Transverse colon (tissue), 4 donors: ENCODE measurements at regions not wholly inside any gene's neighbourhood (a gene's known extent, or its start where the extent isn't known, plus 50 kb on each side); places are given as distances from the start of the nearest gene placed in this dataset.
"Not testable (repeated sequence)": the region's sequence is repeated elsewhere in the genome, so short reads cannot be mapped to it uniquely, and the experiment has no call there.

Experiments
- DNase-seq: peaks from one replicate; pipeline ENCODE4 v3.0.0-alpha.2; 2019
- H3K27ac ChIP-seq, 4 donors: fragments of 200-600 bp; sonication (generic); 2 replicates each; pipeline ENCODE4 v1.5.1; 2016 to 2018; ENCODE audit warnings: inconsistent platforms in 4 of 4
- H3K27me3 ChIP-seq: fragments of 200-600 bp; sonication (generic); 2 replicates; pipeline ENCODE4 v1.5.1; 2017; ENCODE audit warnings: inconsistent platforms
- H3K36me3 ChIP-seq, 4 donors: fragments of 200-600 bp; sonication (generic); 2 replicates each; pipeline ENCODE4 v1.5.1; 2017 to 2019; ENCODE audit warnings: inconsistent platforms in 4 of 4
- H3K4me1 ChIP-seq, 4 donors: fragments of 200-600 bp; sonication (generic); 2 replicates each; pipeline ENCODE4 v1.5.1; 2017 to 2020; ENCODE audit warnings: inconsistent platforms in 4 of 4
- H3K4me3 ChIP-seq, 4 donors: fragments of 200-600 bp; sonication (generic); 1 replicate in 1 of 4; 2 replicates in 3 of 4; pipeline versions ENCODE4 v1.5.1 to v1.6.1; 2017 to 2019; ENCODE audit warnings: inconsistent platforms in 4 of 4
- H3K9me3 ChIP-seq, 2 donors: fragments of 200-600 bp; sonication (generic); 2 replicates each; pipeline ENCODE4 v1.5.1; 2017 to 2019; ENCODE audit warnings: inconsistent platforms in 2 of 2
- CTCF ChIP-seq, 5 experiments: fragments of 200-600 bp in 3 of 5; fragments of 450-650 bp in 2 of 5; sonication (generic) in 3 of 5; IDR thresholded peaks; 1 replicate in 2 of 5; 2 replicates in 3 of 5; pipeline ENCODE4 v1.5.1; 2016 to 2017; ENCODE audit warnings: antibody characterized with exemption in 5 of 5, inconsistent platforms in 3 of 5, mild to moderate bottlenecking in 2 of 5, moderate library complexity in 1 of 5
- EP300 ChIP-seq: sonication (generic); formaldehyde crosslinking; IDR thresholded peaks from one replicate; pipeline ENCODE4 v1.6.1; 2017; ENCODE audit warnings: antibody characterized with exemption, low read depth
- POLR2A ChIP-seq: fragments of 450-650 bp; IDR thresholded peaks from one replicate; pipeline ENCODE4 v1.6.1; 2016; ENCODE audit warnings: antibody characterized with exemption, mild to moderate bottlenecking, moderate library complexity
- POLR2AphosphoS5 ChIP-seq, 3 donors: sonication (generic); formaldehyde crosslinking; IDR thresholded peaks; one replicate each; pipeline ENCODE4 v1.6.1; 2016; ENCODE audit warnings: antibody characterized with exemption in 3 of 3
- WGBS, 2 donors: methylation state at CpG; one replicate each; pipeline ENCODE4 v1.1.5; 2018; ENCODE audit warnings: low coverage in 1 of 2; 5-methylcytosine and 5-hydroxymethylcytosine counted together
- in situ Hi-C, 4 donors: fragments of 200-750 bp; cut with MboI; loops; one replicate each; pipeline versions ENCODE4 v1.15.0 to v1.15.1; 2017; ENCODE audit warnings: low sequenced_read_pairs in 3 of 4, low pct_ligation_motif_present in 1 of 4, low pct_unique_long_range_greater_than_20kb in 1 of 4
- intact Hi-C: fragments of 100-400 bp; cut with DNase I; formaldehyde crosslinking; loops from one replicate; pipeline ENCODE4 v1.15.1; 2023; ENCODE audit warnings: low total_unique reads

- Histone ChIP-seq H3K4me1 (no peaks in the 10 kb centered on the region), H3K27ac (no peak overlapping the region), H3K9me3 (no peaks in the 10 kb centered on the region), H3K4me3 (no peak overlapping the region), H3K36me3 (no peaks in the 10 kb centered on the region), H3K27me3 (no peaks in the 10 kb centered on the region)
- 20 to 75% methylated on average over 1 of the region's 1 CpG for whole genome bisulfite sequencing, 2 donors
- TF ChIP-seq POLR2A, result no peak
- no peak for TF ChIP-seq CTCF (IDR thresholded peaks at IDR 0.05)
- no peak for TF ChIP-seq POLR2AphosphoS5 (IDR thresholded peaks at IDR 0.05)
- TF ChIP-seq EP300, result no peak
- in situ Hi-C loops, result no loop called here
- intact Hi-C loops, result no loop called here
- no peak for DNase-seq
Observed at GRCh38 chr10:9957351-9957750, 1060.3 kb upstream of the CELF2 start.

GRCh38 chr10:9957876-9958275 lies 1059.8 kb upstream of the CELF2 start:
- H3K9me3 ChIP-seq, H3K36me3 ChIP-seq, H3K4me3 ChIP-seq, H3K27ac ChIP-seq, intact Hi-C loops, H3K4me1 ChIP-seq, in situ Hi-C loops, DNase-seq, H3K27me3 ChIP-seq: not testable (repeated sequence)
- WGBS, 2 donors, result 69 to 80% methylated on average over 1 to 6 of the region's 6 CpGs

GRCh38 chr10:9965341-9965740 lies 1052.3 kb upstream of the CELF2 start:
- TF ChIP-seq POLR2AphosphoS5 (IDR thresholded peaks at IDR 0.05) (no peak), POLR2A (no peak), EP300 (no peak), CTCF (IDR thresholded peaks at IDR 0.05) (no peak)
- no peak overlapping the region for H3K4me3 ChIP-seq
- no peaks in the 10 kb centered on the region for H3K4me1 ChIP-seq
- H3K9me3 ChIP-seq, result no peaks in the 10 kb centered on the region
- H3K36me3 ChIP-seq, result no peaks in the 10 kb centered on the region
- intact Hi-C loops (no loop called here), in situ Hi-C loops (no loop called here)
- no peak for DNase-seq
- 35 to 39% methylated on average over 2 of the region's 2 CpGs for WGBS, 2 donors
- no peak overlapping the region for H3K27ac ChIP-seq
- no peaks in the 10 kb centered on the region for H3K27me3 ChIP-seq

GRCh38 chr10:9986786-9987185 lies 1030.9 kb upstream of the CELF2 start:
- no peaks in the 10 kb centered on the region for H3K27me3 ChIP-seq
- intact Hi-C loops (no loop called here), in situ Hi-C loops (no loop called here)
- no peaks in the 10 kb centered on the region for H3K36me3 ChIP-seq
- H3K9me3 ChIP-seq, result peaks cover 0 to 4% of the 10 kb centered on the region in 2 donors
- H3K27ac ChIP-seq, result no peak overlapping the region
- no peak overlapping the region for H3K4me3 ChIP-seq
- DNase-seq, result no peak
- 43 to 82% methylated on average over 1 to 3 of the region's 3 CpGs for WGBS, 2 donors
- no peak for TF ChIP-seq POLR2AphosphoS5 (IDR thresholded peaks at IDR 0.05)
- no peak for TF ChIP-seq CTCF (IDR thresholded peaks at IDR 0.05)
- no peak for TF ChIP-seq EP300
- H3K4me1 ChIP-seq, result peaks cover 0 to 3% (median 0%) of the 10 kb centered on the region in 4 donors

- in situ Hi-C loops, result no loop called here
- TF ChIP-seq POLR2A, result no peak
- TF ChIP-seq CTCF (IDR thresholded peaks at IDR 0.05), result no peak
- TF ChIP-seq EP300, result no peak
- peaks cover 0 to 2% (median 0%) of the 10 kb centered on the region in 4 donors for H3K4me1 ChIP-seq
- no peaks in the 10 kb centered on the region for H3K27me3 ChIP-seq
- 80 to 88% methylated on average over 5 of the region's 5 CpGs for WGBS, 2 donors
- no peak for DNase-seq
- H3K4me3 ChIP-seq, result no peak overlapping the region
- no peaks in the 10 kb centered on the region for H3K36me3 ChIP-seq
- H3K27ac ChIP-seq, result no peak overlapping the region
- H3K9me3 ChIP-seq, result peaks cover 0 to 4% of the 10 kb centered on the region in 2 donors
- intact Hi-C loops, result no loop called here
Observed at GRCh38 chr10:9987197-9987596, 1030.5 kb upstream of the CELF2 start.
